Activated CD8-positive, alpha-beta memory T cell treated with anti-CD3 and anti-CD28 coated beads for 24 hours (primary cell): ENCODE measurements at regions not wholly inside any gene's neighbourhood (a gene's known extent, or its start where the extent isn't known, plus 50 kb on each side); places are given as distances from the start of the nearest gene placed in this dataset.
A peak's percentile ranks its signal among the peaks of the same experiment; 100 is the strongest.
"Not testable (repeated sequence)": the region's sequence is repeated elsewhere in the genome, so short reads cannot be mapped to it uniquely, and the experiment has no call there.

Source experiments
- DNase-seq: peaks from one replicate; pipeline ENCODE4 v3.0.0-alpha.2; 2020

DNA sequence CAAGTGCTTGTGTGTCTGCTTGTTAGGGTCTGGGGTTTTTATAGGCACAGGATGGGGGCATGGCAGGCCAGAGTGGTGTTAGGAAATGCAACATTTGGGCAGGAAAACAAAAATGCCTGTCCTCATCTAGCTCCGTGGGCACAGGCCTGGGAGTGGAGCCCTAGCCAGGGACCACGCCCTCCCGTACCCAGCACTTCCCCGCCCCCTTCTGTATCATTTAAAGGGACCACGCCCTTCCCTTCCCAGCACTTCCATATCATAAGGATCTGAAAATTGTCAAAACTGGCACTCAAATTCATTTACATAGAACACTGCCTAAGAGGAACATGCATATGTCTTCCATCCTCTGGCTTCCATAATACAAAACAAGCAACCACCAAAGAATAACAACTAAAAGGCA, 185.8 kb downstream of the B3GLCT start:
- DNase-seq, result no peak

GRCh38 chr13:31394506-31394905, 194.7 kb downstream of the B3GLCT start:
- no peak for DNase-seq

DNA sequence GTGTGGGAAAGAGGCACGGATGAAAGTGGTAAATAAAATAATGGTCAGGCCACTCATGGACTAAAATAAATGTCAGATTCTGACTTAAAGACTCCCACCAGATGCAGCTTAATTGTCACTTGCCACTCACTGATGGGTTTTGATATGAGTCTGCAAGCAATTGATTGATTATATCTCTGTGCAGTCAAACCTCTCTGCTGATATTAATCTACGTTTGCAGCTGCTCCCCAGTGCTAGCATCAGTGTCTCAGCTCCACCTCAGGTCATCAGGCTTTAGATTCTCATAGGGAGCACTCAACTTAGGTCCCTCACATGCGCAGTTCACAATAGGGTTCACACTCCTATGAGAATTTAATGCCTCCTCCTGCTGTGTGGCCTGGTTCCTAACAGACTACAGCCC, 195.3 kb downstream of the B3GLCT start:
- no peak for DNase-seq

DNA sequence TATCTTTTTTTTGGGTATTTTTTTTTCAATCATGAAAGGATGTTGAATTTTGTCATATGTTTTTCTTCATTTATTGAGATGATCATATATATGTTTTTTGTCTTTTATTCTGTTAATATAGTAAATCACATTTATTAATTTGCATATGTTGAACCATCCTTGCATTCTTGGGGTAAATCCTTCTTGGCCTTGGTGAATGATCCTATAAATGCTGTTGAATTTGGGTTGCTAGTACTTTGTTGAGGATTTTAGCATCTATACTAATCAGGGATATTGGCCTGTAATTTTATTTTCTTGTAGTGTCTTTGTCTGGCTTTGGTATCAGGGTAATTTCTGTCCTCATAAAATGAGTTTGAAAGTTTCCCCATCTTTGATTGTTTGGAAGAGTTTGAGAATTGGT, 199.9 kb downstream of the B3GLCT start:
- DNase-seq, result no peak

- DNase-seq, result not testable (repeated sequence)
These were observed 203.9 kb downstream of the B3GLCT start for GRCh38 chr13:31403711-31404110.

- DNase-seq, result no peak
These were observed 209.2 kb downstream of the B3GLCT start for GRCh38 chr13:31408927-31409326.

GRCh38 chr13:31409678-31410356, 210.0 kb downstream of the B3GLCT start:
- DNase-seq, result no peak

GRCh38 chr13:31413516-31413915, 213.7 kb downstream of the B3GLCT start:
- DNase-seq, result no peak

GRCh38 chr13:31416066-31416465, 216.3 kb downstream of the B3GLCT start:
- no peak for DNase-seq

GRCh38 chr13:31418186-31418585, 218.4 kb downstream of the B3GLCT start:
- DNase-seq, result no peak

GRCh38 chr13:31421756-31422155, 222.0 kb downstream of the B3GLCT start:
- DNase-seq, result no peak

DNA sequence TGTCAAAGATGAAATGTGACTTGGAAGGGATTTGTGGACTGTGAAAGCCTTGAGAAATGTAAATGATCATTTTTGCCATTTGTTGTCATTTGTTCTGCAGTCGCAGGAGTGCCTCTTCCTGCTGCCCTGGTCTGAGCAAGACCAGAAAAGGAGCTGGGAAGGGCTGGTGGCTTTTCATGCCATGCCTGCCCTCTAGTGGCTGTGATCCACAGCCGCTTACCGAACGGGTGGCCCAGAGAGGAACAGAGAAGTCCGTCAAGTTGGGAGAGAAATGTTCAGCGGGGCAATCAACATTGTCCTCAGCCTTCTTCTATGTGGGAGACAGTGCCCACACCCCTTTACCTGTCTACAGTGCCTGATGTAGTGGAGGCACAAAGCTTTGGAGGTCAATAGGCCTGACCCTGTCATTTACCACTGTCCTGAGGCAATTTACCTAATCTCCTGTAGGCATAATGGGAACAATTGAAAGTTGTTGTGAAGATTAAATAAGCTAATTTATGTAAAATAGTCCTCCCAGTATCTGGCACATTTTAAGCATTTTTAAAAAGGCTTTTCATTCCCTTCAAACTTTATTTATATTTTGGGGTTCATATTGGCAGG, 224.5 kb downstream of the B3GLCT start:
- DNase-seq, result peak; percentile 73

- DNase-seq, result no peak
These were observed 226.6 kb downstream of the B3GLCT start for GRCh38 chr13:31426395-31426794.

DNA sequence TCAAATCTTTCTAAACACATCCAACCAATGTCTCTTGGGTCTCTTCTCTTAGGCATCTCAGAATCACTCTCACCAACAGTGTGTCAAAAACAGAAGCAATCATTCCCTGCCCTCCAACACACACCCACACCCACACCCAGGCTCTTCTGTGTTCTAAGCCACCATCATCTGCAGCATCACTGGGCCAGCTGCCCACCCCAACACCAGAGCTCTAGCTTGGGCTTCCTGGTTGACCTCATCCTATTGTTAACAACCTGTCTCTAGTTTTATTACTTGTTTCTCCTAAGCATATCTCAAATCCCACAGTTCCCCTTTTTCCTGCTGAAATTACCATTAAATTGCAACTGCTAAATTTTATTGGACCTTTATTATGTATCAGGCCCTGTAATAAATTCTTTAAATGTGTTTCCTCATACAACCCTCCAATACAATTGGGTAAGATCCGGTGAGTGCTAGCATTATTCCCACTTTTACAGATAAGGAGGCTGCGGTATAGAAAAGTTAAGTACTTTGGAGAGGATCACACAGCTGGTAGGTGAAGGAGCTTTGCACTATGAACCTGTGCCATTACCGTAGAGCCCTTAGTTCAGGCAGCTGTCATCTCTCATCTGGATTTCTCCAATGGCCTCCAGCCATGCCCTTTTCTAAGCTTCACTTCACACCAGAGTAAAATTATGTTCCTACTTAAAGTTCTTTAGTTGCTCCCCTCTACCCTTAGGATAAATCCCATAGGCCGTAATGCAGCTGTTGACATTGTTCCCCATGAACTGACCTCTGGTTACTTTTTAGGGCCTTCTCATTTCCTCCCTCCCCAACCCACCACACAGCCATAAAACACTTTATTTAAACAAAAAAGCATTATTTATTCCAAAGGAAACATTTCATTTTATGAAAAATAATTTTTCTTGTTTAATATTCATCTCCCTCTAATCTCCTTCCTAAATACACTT, 227.7 kb downstream of the B3GLCT start:
- DNase-seq, result no peak

- peak; percentile 74 for DNase-seq
These were observed 232.0 kb downstream of the B3GLCT start for GRCh38 chr13:31431722-31432137.

DNA sequence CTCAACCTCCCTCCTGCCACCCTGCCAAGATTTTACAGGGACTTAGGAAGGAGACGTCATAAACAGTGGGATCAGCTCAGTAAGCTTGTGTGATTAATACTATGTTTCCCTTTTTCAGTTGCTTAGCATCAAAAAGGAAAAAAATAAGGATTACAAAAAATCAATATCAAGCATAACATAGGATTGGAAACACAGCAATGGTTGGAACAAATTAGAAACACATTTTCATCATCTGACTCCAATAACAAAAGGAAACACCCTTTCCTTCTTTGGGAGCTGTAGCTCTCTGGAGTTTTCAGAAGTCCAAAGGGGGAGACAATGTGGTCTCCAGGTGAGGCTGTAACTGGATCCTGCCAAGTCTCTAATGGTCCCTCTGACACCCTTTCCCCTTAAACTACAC, 233.4 kb downstream of the B3GLCT start:
- DNase-seq, result no peak

- DNase-seq, result no peak
These were observed 234.0 kb downstream of the B3GLCT start for GRCh38 chr13:31433746-31434145.

- no peak for DNase-seq
These were observed 234.8 kb downstream of the B3GLCT start for GRCh38 chr13:31434613-31435012.

DNA sequence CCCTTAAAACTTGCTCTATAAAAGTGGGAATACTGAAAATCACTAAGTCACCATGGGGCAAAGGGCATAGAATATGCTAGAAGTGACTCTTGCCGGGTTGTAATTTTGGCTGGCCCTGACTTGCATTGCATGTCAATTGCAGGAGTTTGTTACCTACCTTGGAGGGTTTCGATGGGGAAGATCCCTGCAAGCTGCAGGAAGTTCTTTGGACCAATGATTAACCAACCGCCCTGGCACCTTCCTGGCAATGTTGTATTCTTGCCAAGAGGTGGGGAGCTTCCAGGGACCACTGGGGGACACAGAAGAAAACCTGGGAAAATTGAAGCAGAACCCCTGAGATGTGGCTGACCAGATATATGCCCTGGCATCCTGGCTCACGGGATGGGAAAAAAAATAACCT, 235.8 kb downstream of the B3GLCT start:
- DNase-seq, result no peak

- no peak for DNase-seq
These were observed 236.7 kb downstream of the B3GLCT start for GRCh38 chr13:31436478-31436877.

GRCh38 chr13:31437975-31438374, 238.2 kb downstream of the B3GLCT start:
- DNase-seq, result no peak

- no peak for DNase-seq
These were observed 240.4 kb downstream of the B3GLCT start for GRCh38 chr13:31440132-31440531.

DNA sequence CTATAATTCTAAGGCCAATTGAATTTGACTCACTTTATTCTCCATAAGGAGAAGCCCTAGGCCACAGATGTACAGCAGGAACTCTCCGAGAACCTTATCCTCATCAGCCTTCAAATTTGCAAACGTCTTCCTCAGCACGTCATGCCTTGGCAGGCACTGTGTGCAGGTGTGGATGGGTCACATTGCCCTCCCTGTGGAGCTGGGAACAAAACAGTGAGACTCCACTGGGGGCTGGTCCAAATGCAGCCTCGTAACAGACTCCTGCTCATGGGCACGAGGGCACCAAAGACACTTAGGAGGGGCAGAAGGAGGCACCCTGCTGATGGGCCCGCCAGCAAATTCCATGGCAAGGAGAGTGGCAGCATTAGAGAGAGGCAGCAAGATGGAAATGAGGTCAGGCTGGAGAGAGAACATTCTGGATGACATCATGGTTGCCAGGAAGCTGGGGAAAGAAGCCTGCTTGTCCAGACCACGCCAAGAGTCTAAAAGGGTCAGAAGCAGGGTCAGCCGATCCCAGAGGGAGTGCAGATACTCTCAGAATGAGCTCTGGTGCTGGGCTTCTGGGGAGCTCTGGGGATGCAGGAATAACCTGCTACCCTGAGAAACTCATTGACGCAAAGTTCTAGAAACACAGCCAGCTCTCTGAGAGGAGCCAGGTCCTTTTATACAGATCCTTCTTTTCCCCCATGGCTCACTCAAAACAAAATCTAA, 242.2 kb downstream of the B3GLCT start:
- DNase-seq, result no peak
